IMR-90 (cell line): ENCODE measurements at regions not wholly inside any gene's neighbourhood (a gene's known extent, or its start where the extent isn't known, plus 50 kb on each side); places are given as distances from the start of the nearest gene placed in this dataset.

Experiments
- ATAC-seq: fragments of 200-7000 bp; cut with Tn5 transposase; 2 replicates; pipeline ENCODE4 v1.9.1; 2020; ENCODE audit warnings: low read depth, mild to moderate bottlenecking, moderate library complexity
- BruUV-seq: library from RNA; stranded (reverse); fragments of 400-500 nt; replicated peaks from 2 replicates; lab custom pipeline; 2021; lab: Mats Ljungman, UMichigan
- CTCF ChIA-PET: fragments of 300-600 bp; formaldehyde crosslinking; extraction: SDS; loops from one replicate; lab custom pipeline; 2021; ENCODE audit warnings: antibody characterized with exemption; lab: Yijun Ruan, JAX
- POLR2A ChIA-PET: fragments of 300-600 bp; sonication (Branson Sonifier 250); formaldehyde crosslinking; loops from one replicate; lab custom pipeline; 2022; ENCODE audit warnings: antibody characterized with exemption; ENCODE audit not compliant: unreplicated experiment; lab: Charles Lee
- DNase-seq: peaks from one replicate; pipeline ENCODE4 v3.0.0; 2013
- H2AFZ ChIP-seq: replicated peaks from 2 replicates; pipeline ENCODE3; 2013; ENCODE audit warnings: low read length, mild to moderate bottlenecking; ENCODE audit not compliant: poor library complexity
- H2AK5ac ChIP-seq: 2 replicates; pipeline ENCODE4 v1.6.1; 2013; ENCODE audit warnings: low read depth, low read length, inconsistent platforms
- H2AK9ac ChIP-seq: replicated peaks from 2 replicates; pipeline ENCODE3; 2013; ENCODE audit warnings: mild to moderate bottlenecking, low read depth, low read length, moderate library complexity; ENCODE audit not compliant: poor library complexity
- H2BK120ac ChIP-seq: 2 replicates; pipeline ENCODE4 v1.6.1; 2013; ENCODE audit warnings: low read depth, low read length, inconsistent platforms
- H2BK15ac ChIP-seq: 3 replicates; pipeline ENCODE4 v1.6.1; 2013; ENCODE audit warnings: low read depth, low read length, inconsistent platforms
- H2BK20ac ChIP-seq: 2 replicates; pipeline ENCODE4 v1.6.1; 2013; ENCODE audit warnings: low read depth, mild to moderate bottlenecking, inconsistent platforms, low read length, moderate library complexity
- H2BK5ac ChIP-seq: 2 replicates; pipeline ENCODE4 v1.6.1; 2013; ENCODE audit warnings: mild to moderate bottlenecking, low read depth, low read length, inconsistent platforms; ENCODE audit not compliant: poor library complexity, severe bottlenecking
- H3K14ac ChIP-seq: replicated peaks from 2 replicates; pipeline ENCODE4 v1.6.1; 2013; ENCODE audit warnings: low read depth, low read length, inconsistent platforms
- H3K18ac ChIP-seq: 2 replicates; pipeline ENCODE4 v1.6.1; 2013; ENCODE audit warnings: low read depth, low read length, control low read depth
- H3K23ac ChIP-seq: 2 replicates; pipeline ENCODE4 v1.6.1; 2013; ENCODE audit warnings: low read depth, low read length, inconsistent platforms
- H3K27ac ChIP-seq: 2 replicates; pipeline ENCODE4 v1.5.1; 2013; ENCODE audit warnings: mild to moderate bottlenecking, control low read depth, low read length; ENCODE audit not compliant: insufficient read depth
- H3K27me3 ChIP-seq: 2 replicates; pipeline ENCODE4 v1.6.1; 2013; ENCODE audit warnings: low read length; ENCODE audit not compliant: control insufficient read depth, insufficient read depth
- H3K36me3 ChIP-seq: 2 replicates; pipeline ENCODE4 v1.6.1; 2013; ENCODE audit warnings: low read length, mixed read lengths; ENCODE audit not compliant: control insufficient read depth, insufficient read depth
- H3K4ac ChIP-seq: 2 replicates; pipeline ENCODE4 v1.6.1; 2013; ENCODE audit warnings: low read depth, low read length, inconsistent platforms
- H3K4me1 ChIP-seq: 2 replicates; pipeline ENCODE4 v1.6.1; 2013; ENCODE audit warnings: low read length, mixed read lengths; ENCODE audit not compliant: control insufficient read depth, insufficient read depth
- H3K4me2 ChIP-seq: 2 replicates; pipeline ENCODE4 v1.6.1; 2013; ENCODE audit warnings: low read depth, mild to moderate bottlenecking, control low read depth, low read length, moderate library complexity
- H3K4me3 ChIP-seq: 2 replicates; pipeline ENCODE4 v1.5.1; 2013; ENCODE audit warnings: low read depth, mild to moderate bottlenecking, control low read depth, low read length, moderate library complexity; ENCODE audit not compliant: insufficient read depth
- H3K56ac ChIP-seq: 2 replicates; pipeline ENCODE4 v1.6.1; 2013; ENCODE audit warnings: low read length, inconsistent platforms; ENCODE audit not compliant: insufficient read depth; ENCODE audit errors: extremely low read depth
- H3K79me1 ChIP-seq, 2 experiments: 2 replicates each; pipeline ENCODE4 v1.6.1; 2013; ENCODE audit warnings: low read length in 2 of 2, inconsistent platforms in 1 of 2, low read depth in 1 of 2
- H3K9ac ChIP-seq: 2 replicates; pipeline ENCODE4 v1.6.1; 2013; ENCODE audit warnings: low read depth, low read length, control low read depth
- H3K9me1 ChIP-seq: 2 replicates; pipeline ENCODE4 v1.6.1; 2013; ENCODE audit warnings: low read length, inconsistent platforms; ENCODE audit not compliant: insufficient read depth
- H3K9me3 ChIP-seq: 2 replicates; pipeline ENCODE4 v1.6.1; 2013; ENCODE audit warnings: low read length; ENCODE audit not compliant: control insufficient read depth, insufficient read depth
- H4K20me1 ChIP-seq: 2 replicates; pipeline ENCODE4 v1.6.1; 2013; ENCODE audit warnings: low read length, inconsistent platforms; ENCODE audit not compliant: insufficient read depth
- H4K5ac ChIP-seq: 2 replicates; pipeline ENCODE4 v1.6.1; 2013; ENCODE audit warnings: mild to moderate bottlenecking, low read depth, low read length, control low read depth
- H4K8ac ChIP-seq, 2 experiments: 2 replicates each; pipeline ENCODE4 v1.6.1; 2013; ENCODE audit warnings: low read depth in 2 of 2, low read length in 2 of 2, control low read depth in 1 of 2, inconsistent platforms in 1 of 2
- H4K91ac ChIP-seq: 2 replicates; pipeline ENCODE4 v1.6.1; 2013; ENCODE audit warnings: low read depth, low read length, inconsistent platforms; ENCODE audit not compliant: insufficient read depth
- CEBPB ChIP-seq: IDR thresholded peaks from 2 replicates; pipeline ENCODE4 v1.6.1; 2012; ENCODE audit warnings: low read depth, low read length, improper control_type of control experiment
- ELK1 ChIP-seq: fragments of 150-350 bp; IDR thresholded peaks from 2 replicates; pipeline ENCODE4 v1.6.1; 2016; ENCODE audit warnings: low read depth, mild to moderate bottlenecking, low read length, moderate library complexity, borderline replicate concordance
- MXI1 ChIP-seq: IDR thresholded peaks from 2 replicates; pipeline ENCODE4 v1.6.1; 2012; ENCODE audit warnings: low read depth, mild to moderate bottlenecking, low read length, moderate library complexity, borderline replicate concordance
- POLR2A ChIP-seq: IDR thresholded peaks from 2 replicates; pipeline ENCODE4 v1.6.1; 2012; ENCODE audit warnings: mild to moderate bottlenecking, low read depth, low read length
- RAD21 ChIP-seq: IDR thresholded peaks from 2 replicates; pipeline ENCODE4 v1.6.1; 2012; ENCODE audit warnings: low read length, improper control_type of control experiment
- RFX5 ChIP-seq: IDR thresholded peaks from 2 replicates; pipeline ENCODE4 v1.8.0; 2012; ENCODE audit warnings: low read depth, mild to moderate bottlenecking, low read length, moderate library complexity
- WGBS, 2 experiments: methylation state at CpG; one replicate each; pipeline versions ENCODE4 v1.1.5 to v1.1.7; 2013; ENCODE audit warnings: missing lambda C conversion rate in 2 of 2; ENCODE audit not compliant: insufficient read length in 1 of 2; ENCODE audit errors: extremely low coverage in 2 of 2; 5-methylcytosine and 5-hydroxymethylcytosine counted together
- dilution Hi-C: fragments of 300-500 bp; cut with HindIII; formaldehyde crosslinking; loops from one replicate; pipeline ENCODE4 v1.14.3; 2018; ENCODE audit warnings: low sequenced_read_pairs; ENCODE audit not compliant: unreplicated experiment
- in situ Hi-C: fragments of 300-500 bp; cut with MboI; formaldehyde crosslinking; loops from 3 replicates; pipeline ENCODE4 v1.14.3; 2019; ENCODE audit warnings: low sequenced_read_pairs, inconsistent platforms, mixed read lengths
- intact Hi-C: fragments of 100-400 bp; cut with micrococcal nuclease; formaldehyde crosslinking; loops from 2 replicates; pipeline ENCODE4 v1.10.0; 2022

- Histone ChIP-seq H3K9me3 (peaks cover 22% of the 10 kb centered on the region), H3K4ac (no peak overlapping the region), H3K56ac (no peak overlapping the region), H3K27me3 (no peaks in the 10 kb centered on the region), H3K23ac (no peak overlapping the region), H2AK5ac (no peak overlapping the region), H3K9ac (no peak overlapping the region), H3K27ac (no peak overlapping the region), H3K4me3 (no peak overlapping the region), H3K14ac (no peak overlapping the region), H3K4me2 (no peak overlapping the region), H3K4me1 (no peaks in the 10 kb centered on the region), H2AFZ (no peak overlapping the region), H3K9me1 (no peaks in the 10 kb centered on the region), H3K36me3 (no peaks in the 10 kb centered on the region), H2BK20ac (no peak overlapping the region), H3K18ac (no peak overlapping the region), H2BK120ac (no peak overlapping the region), H4K8ac (no peak overlapping the region), H2BK5ac (no peak overlapping the region), H3K79me1 (no peaks in the 10 kb centered on the region), H2AK9ac (no peak overlapping the region), H2BK15ac (no peak overlapping the region), H4K5ac (no peak overlapping the region), H4K20me1 (no peaks in the 10 kb centered on the region), H4K91ac (no peak overlapping the region)
- TF ChIP-seq RAD21: no peak
- TF ChIP-seq MXI1: no peak
- no peak for TF ChIP-seq POLR2A
- TF ChIP-seq RFX5: no peak
- TF ChIP-seq CEBPB: no peak
- no peak for TF ChIP-seq ELK1
- in situ Hi-C loops (no loop called here), dilution Hi-C loops (no loop called here), intact Hi-C loops (no loop called here)
- no TSS peak for BruUV-seq
- ChIA-PET CTCF (interaction anchor here (0.5 kb wide), 1 partner anchor 11 kb away, joined by 3 read pairs; no protein-coding TSS in a partner anchor), POLR2A (no interaction called here)
- ATAC-seq: no peak
- WGBS, 2 experiments: no CpG with 5 or more reads among the region's 8 CpGs
- no peak for DNase-seq
Measured at GRCh38 chr16:9542165-9542755, 450.8 kb downstream of the HAPSTR1 start.
